PC-3 (cell line): ENCODE measurements at regions not wholly inside any gene's neighbourhood (a gene's known extent, or its start where the extent isn't known, plus 50 kb on each side); places are given as distances from the start of the nearest gene placed in this dataset.

Experiments
- CTCF ChIP-seq: fragments of 300-600 bp; sonication (generic); conservative IDR thresholded peaks from 2 replicates; pipeline ENCODE4 v1.5.1; 2017; ENCODE audit warnings: antibody characterized with exemption, low read depth, mild to moderate bottlenecking, low read length
- EZH2 ChIP-seq: fragments of 300-600 bp; sonication (generic); IDR thresholded peaks from one replicate; pipeline ENCODE4 v1.6.1; 2017; ENCODE audit warnings: antibody characterized with exemption, mild to moderate bottlenecking, low read length; ENCODE audit not compliant: unreplicated experiment
- EZH2phosphoT487 ChIP-seq: fragments of 300-600 bp; sonication (generic); IDR thresholded peaks from 2 replicates; pipeline ENCODE4 v1.6.1; 2018; ENCODE audit warnings: mild to moderate bottlenecking, antibody characterized with exemption, low read length, borderline replicate concordance

GRCh38 chr4:138003248-138003647, 238.9 kb downstream of the SLC7A11 start:
- no peak for TF ChIP-seq EZH2phosphoT487
- no peak for TF ChIP-seq CTCF
- no peak for TF ChIP-seq EZH2
